Epithelial cell of prostate (primary cell): ENCODE measurements at regions not wholly inside any gene's neighbourhood (a gene's known extent, or its start where the extent isn't known, plus 50 kb on each side); places are given as distances from the start of the nearest gene placed in this dataset.

Experiments
- DNase-seq: peaks from one replicate; pipeline ENCODE4 v3.0.0-alpha.2; 2011; ENCODE audit warnings: low read depth, low spot score
- H3K27ac ChIP-seq: fragments of 450-650 bp; 2 replicates; pipeline ENCODE4 v1.5.1; 2017; ENCODE audit warnings: mild to moderate bottlenecking

DNA sequence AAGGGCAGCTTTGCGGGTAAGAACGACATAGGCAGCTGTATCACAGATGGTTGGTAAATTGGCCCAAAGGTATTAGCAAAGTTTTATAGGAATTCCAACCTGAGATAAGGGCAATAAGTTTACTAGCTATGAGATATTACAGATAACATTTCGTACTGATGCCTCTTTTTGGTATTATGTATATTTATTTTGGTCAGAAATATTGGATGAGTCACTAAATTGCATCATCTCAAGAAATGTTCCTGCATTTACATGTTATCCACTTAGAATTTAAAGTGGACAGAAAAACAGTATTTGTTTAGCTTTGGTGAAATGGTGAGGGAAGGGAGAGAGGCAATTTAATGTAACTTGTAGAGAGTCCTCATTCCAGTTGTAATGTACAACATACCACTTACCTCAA lies 65.1 kb upstream of the PZP start:
- DNase-seq: no peak
- H3K27ac ChIP-seq: no peak overlapping the region

DNA sequence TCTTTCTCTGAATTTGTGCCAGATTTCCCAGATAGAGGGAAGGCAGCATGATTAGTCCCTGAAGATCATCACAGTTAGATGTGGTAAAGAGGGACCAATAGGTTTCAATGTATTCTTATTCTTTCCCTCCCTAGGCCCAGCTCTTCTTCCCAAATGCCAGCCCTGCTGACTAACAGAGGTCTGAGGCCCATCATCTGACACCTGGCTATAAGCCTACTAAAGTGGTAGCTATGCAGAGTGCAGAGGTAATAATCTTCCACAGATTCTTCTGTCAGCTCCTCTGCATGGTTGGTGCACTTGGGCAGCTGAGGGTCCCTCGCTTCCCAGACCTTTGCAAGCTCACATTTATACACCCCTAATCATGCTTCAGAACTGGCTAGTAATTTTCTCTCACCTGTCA lies 63.7 kb upstream of the PZP start:
- H3K27ac ChIP-seq: no peak overlapping the region
- no peak for DNase-seq

DNA sequence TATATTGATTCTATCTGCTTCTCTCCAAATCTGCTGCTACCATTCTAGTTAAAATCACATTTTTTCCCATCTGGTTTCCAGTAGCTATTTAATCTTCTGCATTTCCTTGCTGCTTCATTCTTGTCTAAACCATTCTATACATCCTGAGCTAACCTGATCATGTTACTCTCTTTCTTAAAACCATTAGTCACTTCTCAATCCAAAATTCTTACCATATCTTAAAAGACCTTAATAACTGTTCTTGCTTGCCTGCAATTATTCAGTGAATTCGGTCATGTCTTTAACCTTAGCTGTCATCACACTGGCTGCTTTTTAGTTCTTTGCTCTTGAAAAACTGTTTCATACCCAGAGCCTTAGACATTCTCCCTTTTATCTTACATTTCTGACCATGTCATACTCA lies 56.4 kb upstream of the PZP start:
- no peak for DNase-seq
- no peak overlapping the region for H3K27ac ChIP-seq

DNA sequence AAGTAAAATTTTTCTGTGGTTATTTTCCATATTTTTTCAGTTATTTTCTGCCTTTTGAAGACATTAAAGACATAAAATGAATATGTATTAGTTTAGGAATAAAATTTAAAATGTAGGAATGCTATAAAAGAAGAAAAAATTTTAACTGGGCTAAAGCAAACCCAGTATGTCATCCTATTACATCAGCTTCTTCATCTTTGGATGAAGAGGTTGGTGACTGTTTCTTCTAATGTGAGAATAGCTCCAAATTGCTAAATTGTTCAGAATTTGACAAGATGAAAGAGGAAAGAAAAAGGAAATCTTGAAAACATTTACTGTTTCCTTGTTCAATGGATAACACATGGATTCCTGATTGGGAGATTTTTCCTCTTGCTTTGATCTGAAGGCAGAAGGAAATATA lies 52.7 kb upstream of the PZP start:
- H3K27ac ChIP-seq: no peak overlapping the region
- DNase-seq: no peak

DNA sequence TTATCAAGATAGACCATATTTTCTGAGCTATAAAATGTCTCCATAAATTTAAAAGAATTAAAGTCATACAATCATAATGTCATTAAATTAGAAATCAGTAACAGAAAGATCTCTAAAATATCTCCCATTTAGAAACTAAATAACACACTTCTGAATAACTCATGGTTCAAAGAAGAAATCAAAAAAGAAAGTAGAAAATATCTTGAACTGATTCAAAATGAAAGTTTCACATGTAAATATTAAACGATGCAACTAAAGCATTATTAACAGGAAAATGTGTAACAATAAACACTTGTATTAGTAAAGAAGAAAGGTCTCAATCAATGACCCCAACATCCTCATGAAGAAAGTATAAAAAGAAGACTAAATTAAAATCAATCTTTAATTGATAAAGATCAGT lies 50.5 kb upstream of the PZP start:
- no peak overlapping the region for H3K27ac ChIP-seq
- DNase-seq: no peak
